H1 (cell line): ENCODE measurements at regions not wholly inside any gene's neighbourhood (a gene's known extent, or its start where the extent isn't known, plus 50 kb on each side); places are given as distances from the start of the nearest gene placed in this dataset.

ENCODE experiments used
- CTCF ChIA-PET: fragments of 300-600 bp; sonication (Branson Sonifier 250); formaldehyde crosslinking; loops from one replicate; lab custom pipeline; 2021; ENCODE audit not compliant: partially characterized antibody; lab: Charles Lee
- POLR2A ChIA-PET: fragments of 300-600 bp; sonication (Branson Sonifier 250); formaldehyde crosslinking; loops from one replicate; lab custom pipeline; 2021; ENCODE audit warnings: inconsistent platforms; ENCODE audit not compliant: partially characterized antibody; lab: Charles Lee
- DNase-seq, 2 experiments: peaks; one replicate each; pipeline versions ENCODE4 v3.0.0 to v3.0.0-alpha.2; 2010 to 2022; ENCODE audit warnings: low spot score in 2 of 2, low read depth in 1 of 2, mixed read lengths in 1 of 2
- FAIRE-seq: peaks from 2 replicates; lab custom pipeline; 2011; peaks lifted over from hg19 to GRCh38; lab: Jason Lieb, UNC
- H2AFZ ChIP-seq: 2 replicates; pipeline ENCODE4 v1.8.1; 2012; ENCODE audit warnings: low read length, inconsistent platforms
- H2AK5ac ChIP-seq: 2 replicates; pipeline ENCODE4 v1.6.1; 2013; ENCODE audit warnings: low read depth, low read length
- H2BK120ac ChIP-seq: replicated peaks from 2 replicates; pipeline ENCODE3; 2013; ENCODE audit warnings: low read depth, low read length, inconsistent platforms
- H2BK12ac ChIP-seq: 2 replicates; pipeline ENCODE4 v1.6.1; 2013; ENCODE audit warnings: low read depth, low read length
- H2BK15ac ChIP-seq: 2 replicates; pipeline ENCODE4 v1.6.1; 2013; ENCODE audit warnings: low read length
- H2BK20ac ChIP-seq: 2 replicates; pipeline ENCODE4 v1.6.1; 2013; ENCODE audit warnings: low read length
- H2BK5ac ChIP-seq: 2 replicates; pipeline ENCODE4 v1.6.1; 2013; ENCODE audit warnings: low read depth, low read length
- H3K14ac ChIP-seq: 2 replicates; pipeline ENCODE4 v1.6.1; 2013; ENCODE audit warnings: inconsistent platforms; ENCODE audit not compliant: insufficient read length
- H3K18ac ChIP-seq: 2 replicates; pipeline ENCODE4 v1.6.1; 2013; ENCODE audit warnings: low read length; ENCODE audit errors: extremely low read depth
- H3K23ac ChIP-seq: 2 replicates; pipeline ENCODE4 v1.6.1; 2013; ENCODE audit warnings: inconsistent platforms; ENCODE audit not compliant: insufficient read length
- H3K23me2 ChIP-seq: 2 replicates; pipeline ENCODE4 v1.6.1; 2013; ENCODE audit warnings: low read depth, low read length
- H3K27ac ChIP-seq: 2 replicates; pipeline ENCODE4 v1.6.1; 2011; ENCODE audit warnings: low read depth, low read length, inconsistent platforms
- H3K27me3 ChIP-seq, 4 experiments: replicated peaks in 1 of 4; 1 replicate in 1 of 4; 2 replicates in 3 of 4; pipeline versions ENCODE4 v1.6.1 to v1.8.1; 2011 to 2013; ENCODE audit warnings: low read length in 3 of 4, mild to moderate bottlenecking in 3 of 4, inconsistent platforms in 2 of 4, mixed read lengths in 2 of 4, moderate library complexity in 1 of 4; ENCODE audit not compliant: control insufficient read depth in 3 of 4, insufficient read depth in 3 of 4; ENCODE audit errors: extremely low read depth in 1 of 4
- H3K36me3 ChIP-seq, 4 experiments: 2 replicates each; pipeline versions ENCODE4 v1.6.1 to v1.8.1; 2011 to 2013; ENCODE audit warnings: mild to moderate bottlenecking in 4 of 4, low read length in 3 of 4, moderate library complexity in 2 of 4, control low read depth in 1 of 4, inconsistent platforms in 1 of 4; ENCODE audit not compliant: insufficient read depth in 4 of 4, control insufficient read depth in 2 of 4
- H3K4ac ChIP-seq: replicated peaks from 2 replicates; pipeline ENCODE3; 2013; ENCODE audit warnings: low read length, low read depth, mixed read lengths, inconsistent platforms; ENCODE audit not compliant: insufficient read length
- H3K4me1 ChIP-seq, 4 experiments: replicated peaks in 1 of 4; 1 replicate in 1 of 4; 2 replicates in 3 of 4; pipeline versions ENCODE4 v1.6.1 to v1.8.1; 2011 to 2013; ENCODE audit warnings: low read length in 3 of 4, inconsistent platforms in 2 of 4, mixed read lengths in 1 of 4; ENCODE audit not compliant: insufficient read depth in 4 of 4, control insufficient read depth in 3 of 4
- H3K4me2 ChIP-seq, 2 experiments: 2 replicates each; pipeline versions ENCODE4 v1.6.1 to v1.8.1; 2011 to 2013; ENCODE audit warnings: low read depth in 2 of 2, low read length in 2 of 2, control low read depth in 1 of 2, inconsistent platforms in 1 of 2, mild to moderate bottlenecking in 1 of 2; ENCODE audit not compliant: insufficient read depth in 1 of 2
- H3K4me3 ChIP-seq, 4 experiments: fragments of 200-600, 300-600 bp in 1 of 4; sonication (generic), shearing (Covaris generic), sonication (Bioruptor Twin) in 1 of 4; 2 replicates each; pipeline versions ENCODE4 v1.5.1 to v1.8.1; 2011 to 2016; ENCODE audit warnings: low read length in 4 of 4, low read depth in 3 of 4, control low read depth in 2 of 4, inconsistent platforms in 2 of 4, mild to moderate bottlenecking in 2 of 4, mixed read lengths in 1 of 4, moderate library complexity in 1 of 4; ENCODE audit not compliant: insufficient read depth in 2 of 4; ENCODE audit errors: extremely low read depth in 1 of 4
- H3K56ac ChIP-seq: replicated peaks from 2 replicates; pipeline ENCODE3; 2013; ENCODE audit warnings: low read depth, mild to moderate bottlenecking, mixed read lengths, low read length, inconsistent platforms; ENCODE audit not compliant: insufficient read length
- H3K79me1 ChIP-seq: 2 replicates; pipeline ENCODE4 v1.6.1; 2013; ENCODE audit warnings: low read depth, low read length, control low read depth
- H3K79me2 ChIP-seq, 2 experiments: 2 replicates each; pipeline versions ENCODE4 v1.6.1 to v1.8.1; 2012 to 2013; ENCODE audit warnings: low read length in 2 of 2, mild to moderate bottlenecking in 2 of 2, inconsistent platforms in 1 of 2; ENCODE audit not compliant: insufficient read depth in 2 of 2, control insufficient read depth in 1 of 2
- H3K9ac ChIP-seq, 4 experiments: replicated peaks in 1 of 4; 1 replicate in 1 of 4; 2 replicates in 3 of 4; pipeline versions ENCODE4 v1.6.1 to v1.8.1; 2011 to 2013; ENCODE audit warnings: low read depth in 3 of 4, low read length in 3 of 4, control low read depth in 2 of 4, mild to moderate bottlenecking in 2 of 4, moderate library complexity in 2 of 4, inconsistent platforms in 1 of 4; ENCODE audit errors: extremely low read depth in 1 of 4
- H3K9me3 ChIP-seq, 2 experiments: 2 replicates each; pipeline versions ENCODE4 v1.6.1 to v1.8.1; 2012 to 2013; ENCODE audit warnings: mild to moderate bottlenecking in 2 of 2, moderate library complexity in 2 of 2, control low read depth in 1 of 2, inconsistent platforms in 1 of 2, low read depth in 1 of 2, low read length in 1 of 2, mixed read lengths in 1 of 2; ENCODE audit not compliant: insufficient read depth in 2 of 2
- H4K20me1 ChIP-seq, 2 experiments: replicated peaks in 1 of 2; 2 replicates each; pipeline versions ENCODE3 to v1.8.1; 2011 to 2013; ENCODE audit warnings: inconsistent platforms in 2 of 2, low read length in 2 of 2, mild to moderate bottlenecking in 1 of 2; ENCODE audit not compliant: insufficient read depth in 2 of 2, control insufficient read depth in 1 of 2
- H4K5ac ChIP-seq: 2 replicates; pipeline ENCODE4 v1.6.1; 2013; ENCODE audit warnings: low read length, low read depth, mixed read lengths, inconsistent platforms; ENCODE audit not compliant: insufficient read length
- H4K8ac ChIP-seq: 2 replicates; pipeline ENCODE4 v1.8.0; 2013; ENCODE audit warnings: mild to moderate bottlenecking, moderate library complexity, low read length, inconsistent platforms; ENCODE audit not compliant: insufficient read depth; ENCODE audit errors: extremely low read depth
- H4K91ac ChIP-seq: replicated peaks from 2 replicates; pipeline ENCODE3; 2013; ENCODE audit warnings: low read length, mixed read lengths, inconsistent platforms; ENCODE audit not compliant: insufficient read length
- CBX5 ChIP-seq: fragments of 300-800, 300-1000 bp; sonication (generic); IDR thresholded peaks from 2 replicates; pipeline ENCODE4 v1.7.1; 2016; ENCODE audit warnings: antibody characterized with exemption, low read length, low read depth
- CHD2 ChIP-seq: IDR thresholded peaks from 2 replicates; pipeline ENCODE4 v1.6.1; 2012; ENCODE audit warnings: low read length, improper control_type of control experiment
- CTBP2 ChIP-seq: IDR thresholded peaks from 2 replicates; pipeline ENCODE4 v1.7.0; 2011; ENCODE audit warnings: borderline replicate concordance, mild to moderate bottlenecking, moderate library complexity, mixed read lengths, low read length; ENCODE audit not compliant: insufficient read depth, insufficient read length
- EP300 ChIP-seq, 2 experiments: IDR thresholded peaks; 1 replicate in 1 of 2; 2 replicates in 1 of 2; pipeline ENCODE4 v1.6.1; 2011 to 2012; ENCODE audit warnings: low read depth in 2 of 2, low read length in 2 of 2, mild to moderate bottlenecking in 2 of 2, borderline replicate concordance in 1 of 2, inconsistent platforms in 1 of 2, moderate library complexity in 1 of 2
- HDAC2 ChIP-seq, 2 experiments: fragments of 300-600 bp in 1 of 2; sonication (generic) in 1 of 2; IDR thresholded peaks; 2 replicates each; pipeline ENCODE4 v1.6.1; 2011 to 2012; ENCODE audit warnings: low read depth in 2 of 2, low read length in 2 of 2, mild to moderate bottlenecking in 2 of 2, moderate library complexity in 2 of 2, borderline replicate concordance in 1 of 2, inconsistent platforms in 1 of 2
- JUND ChIP-seq: IDR thresholded peaks from 2 replicates; pipeline ENCODE4 v1.6.1; 2011; ENCODE audit warnings: mild to moderate bottlenecking, improper control_type of control experiment, low read length
- POLR2A ChIP-seq, 2 experiments: IDR thresholded peaks; 1 replicate in 1 of 2; 2 replicates in 1 of 2; pipeline ENCODE4 v1.6.1; 2011; ENCODE audit warnings: low read depth in 2 of 2, low read length in 2 of 2, mild to moderate bottlenecking in 2 of 2; ENCODE audit errors: control extremely low read depth in 1 of 2
- POU5F1 ChIP-seq: IDR thresholded peaks from 2 replicates; pipeline ENCODE4 v1.6.1; 2011; ENCODE audit warnings: low read depth, mild to moderate bottlenecking, low read length, moderate library complexity
- RBBP5 ChIP-seq: IDR thresholded peaks from 2 replicates; pipeline ENCODE4 v1.7.1; 2012; ENCODE audit warnings: low read depth, mild to moderate bottlenecking, inconsistent platforms, low read length, moderate library complexity, borderline replicate concordance
- RFX5 ChIP-seq: IDR thresholded peaks from 2 replicates; pipeline ENCODE4 v1.6.1; 2011; ENCODE audit warnings: low read depth, low read length, improper control_type of control experiment, borderline replicate concordance
- RNF2 ChIP-seq: fragments of 200-900, 300-1000 bp; sonication (generic); IDR thresholded peaks from 2 replicates; pipeline ENCODE4 v1.7.1; 2016; ENCODE audit warnings: borderline replicate concordance, low read depth, mild to moderate bottlenecking, antibody characterized with exemption, low read length; ENCODE audit not compliant: poor library complexity, severe bottlenecking; ENCODE audit errors: missing control alignments
- SP2 ChIP-seq: IDR thresholded peaks from 2 replicates; pipeline ENCODE4 v1.6.1; 2012; ENCODE audit warnings: mild to moderate bottlenecking, low read length, inconsistent platforms
- SP4 ChIP-seq: IDR thresholded peaks from 2 replicates; pipeline ENCODE4 v1.6.1; 2012; ENCODE audit warnings: low read length, inconsistent platforms
- TAF7 ChIP-seq: optimal IDR thresholded peaks from 2 replicates; pipeline ENCODE3; 2011; ENCODE audit warnings: low read depth, mild to moderate bottlenecking, inconsistent platforms, low read length, moderate library complexity, borderline replicate concordance
- TCF12 ChIP-seq: IDR thresholded peaks from 2 replicates; pipeline ENCODE4 v1.6.1; 2011; ENCODE audit warnings: low read depth, mild to moderate bottlenecking, low read length
- WGBS, 2 experiments: shearing (Covaris generic) in 1 of 2; methylation state at CpG; one replicate each; pipeline versions ENCODE4 v1.1.6 to v1.1.7; 2013 to 2015; ENCODE audit warnings: low lambda C conversion rate in 2 of 2, mixed read lengths in 2 of 2, inconsistent platforms in 1 of 2, low coverage in 1 of 2, missing lambda C conversion rate in 1 of 2; ENCODE audit not compliant: insufficient replicate concordance in 2 of 2, insufficient coverage in 1 of 2, insufficient read length in 1 of 2; ENCODE audit errors: extremely low coverage in 1 of 2, missing lambda C conversion rate in 1 of 2; 5-methylcytosine and 5-hydroxymethylcytosine counted together

- no peak overlapping the region for H2BK15ac ChIP-seq
- no peak overlapping the region for H2AFZ ChIP-seq
- H3K27me3 ChIP-seq: no peaks in the 10 kb centered on the region; a peak in 1 of 7 replicates
- WGBS, 2 experiments: 90% methylated on average over 6 of the region's 6 CpGs; no CpG with 5 or more reads in 1 of the 2 experiments
- H3K27ac ChIP-seq: no peak overlapping the region
- CTCF ChIA-PET: no interaction called here
- DNase-seq: no peak
- H4K20me1 ChIP-seq: no peaks in the 10 kb centered on the region
- H2BK120ac ChIP-seq: no peak overlapping the region
- H3K36me3 ChIP-seq: no peaks in the 10 kb centered on the region; a peak in 1 of 8 replicates
- no peak overlapping the region for H2BK12ac ChIP-seq
- no peak overlapping the region for H2BK20ac ChIP-seq
- H3K4ac ChIP-seq: no peak overlapping the region
- no peak for FAIRE-seq
- no peak overlapping the region for H4K5ac ChIP-seq
- H3K18ac ChIP-seq: no peak overlapping the region
- H2BK5ac ChIP-seq: no peak overlapping the region
- no peaks in the 10 kb centered on the region for H3K79me1 ChIP-seq
- H4K8ac ChIP-seq: no peak overlapping the region
- no peak overlapping the region for H3K56ac ChIP-seq
- H3K9me3 ChIP-seq: no peaks in the 10 kb centered on the region
- no peak overlapping the region for H3K23ac ChIP-seq
- no peak overlapping the region for H3K14ac ChIP-seq
- POLR2A ChIA-PET: no interaction called here
- H2AK5ac ChIP-seq: no peak overlapping the region
- H3K23me2 ChIP-seq: no peaks in the 10 kb centered on the region
- no peaks in the 10 kb centered on the region for H3K4me1 ChIP-seq
- no peak overlapping the region for H3K4me2 ChIP-seq
- no peak overlapping the region for H3K4me3 ChIP-seq
- H4K91ac ChIP-seq: no peak overlapping the region
- no peak overlapping the region for H3K9ac ChIP-seq
- H3K79me2 ChIP-seq: no peaks in the 10 kb centered on the region
- TF ChIP-seq POU5F1 (no peak), RNF2 (no peak), JUND (no peak), RFX5 (no peak), RBBP5 (no peak), CBX5 (no peak), SP4 (no peak), EP300 (IDR thresholded peaks at IDR 0.05; ENCODE audit: borderline replicate concordance in 1 of 2, low read depth in 2 of 2, low read length in 2 of 2) (no peak), POLR2A (IDR thresholded peaks at IDR 0.05; ENCODE audit: control extremely low read depth in 1 of 2, low read depth in 2 of 2, low read length in 2 of 2) (no peak), TCF12 (no peak), HDAC2 (IDR thresholded peaks at IDR 0.05; ENCODE audit: borderline replicate concordance in 1 of 2, low read depth in 2 of 2, low read length in 2 of 2) (no peak), CTBP2 (no peak), SP2 (no peak), CHD2 (no peak), TAF7 (no peak)
These were observed 356.7 kb upstream of the GATB start for GRCh38 chr4:152117520-152117919.
